SK-N-SH treated with all-trans-retinoic acid at 6 μM for 48 hours (cell line): ENCODE measurements at regions not wholly inside any gene's neighbourhood (a gene's known extent, or its start where the extent isn't known, plus 50 kb on each side); places are given as distances from the start of the nearest gene placed in this dataset.

ENCODE experiments used
- ATAC-seq: fragments of 200-7000 bp; cut with Tn5 transposase; 3 replicates; pipeline ENCODE4 v1.9.1; 2020; ENCODE audit warnings: mild to moderate bottlenecking, moderate library complexity
- ARNTL ChIP-seq: fragments of 450-650 bp; formaldehyde crosslinking; IDR thresholded peaks from 2 replicates; pipeline ENCODE4 v1.5.0; 2020; ENCODE audit warnings: low read depth, mild to moderate bottlenecking, moderate library complexity, borderline replicate concordance
- BACH2 ChIP-seq: fragments of 250-450 bp; sonication (Bioruptor Pico); IDR thresholded peaks from 2 replicates; pipeline ENCODE4 v1.9.0; 2021; ENCODE audit warnings: mild to moderate bottlenecking, borderline replicate concordance
- CSDC2 ChIP-seq: fragments of 250-450 bp; sonication (Bioruptor Pico); IDR thresholded peaks from 2 replicates; pipeline ENCODE4 v1.5.0; 2020; ENCODE audit warnings: mild to moderate bottlenecking, moderate library complexity
- ESRRG ChIP-seq: fragments of 250-450 bp; sonication (Bioruptor Pico); IDR thresholded peaks from 2 replicates; pipeline ENCODE4 v1.6.1; 2021; ENCODE audit warnings: mild to moderate bottlenecking
- GLIS3 ChIP-seq: fragments of 250-450 bp; sonication (Bioruptor Pico); IDR thresholded peaks from 2 replicates; pipeline ENCODE4 v1.5.0; 2020; ENCODE audit warnings: mild to moderate bottlenecking, moderate library complexity
- ISL1 ChIP-seq: fragments of 250-450 bp; sonication (Bioruptor Pico); IDR thresholded peaks from 2 replicates; pipeline ENCODE4 v2.1.2; 2022; ENCODE audit warnings: mild to moderate bottlenecking, moderate library complexity
- OSR1 ChIP-seq: fragments of 250-450 bp; sonication (Bioruptor Pico); IDR thresholded peaks from 2 replicates; pipeline ENCODE4 v1.8.0; 2022; ENCODE audit warnings: moderate library complexity, mild to moderate bottlenecking, inconsistent platforms
- PPARA ChIP-seq: fragments of 250-450 bp; sonication (Bioruptor Pico); IDR thresholded peaks from 2 replicates; pipeline ENCODE4 v1.5.0; 2020; ENCODE audit warnings: mild to moderate bottlenecking, borderline replicate concordance
- RARB ChIP-seq: fragments of 250-450 bp; sonication (Bioruptor Pico); IDR thresholded peaks from 2 replicates; pipeline ENCODE4 v1.8.0; 2021; ENCODE audit warnings: mild to moderate bottlenecking, moderate library complexity
- SNAI2 ChIP-seq: fragments of 250-450 bp; sonication (Bioruptor Pico); IDR thresholded peaks from 2 replicates; pipeline ENCODE4 v1.5.0; 2020; ENCODE audit warnings: mild to moderate bottlenecking, moderate library complexity
- TCF4 ChIP-seq: fragments of 250-450 bp; sonication (Bioruptor Pico); IDR thresholded peaks from 2 replicates; pipeline ENCODE4 v1.8.0; 2021; ENCODE audit warnings: mild to moderate bottlenecking, moderate library complexity, borderline replicate concordance
- TOX ChIP-seq: fragments of 250-450 bp; sonication (Bioruptor Pico); IDR thresholded peaks from 2 replicates; pipeline ENCODE4 v1.8.0; 2021; ENCODE audit warnings: mild to moderate bottlenecking, moderate library complexity, borderline replicate concordance
- ZC3H10 ChIP-seq: fragments of 250-450 bp; sonication (Bioruptor Pico); IDR thresholded peaks from 2 replicates; pipeline ENCODE4 v1.5.1; 2021; ENCODE audit warnings: mild to moderate bottlenecking, moderate library complexity
- ZFP3 ChIP-seq: fragments of 250-450 bp; sonication (Bioruptor Pico); IDR thresholded peaks from 2 replicates; pipeline ENCODE4 v1.5.0; 2020; ENCODE audit warnings: mild to moderate bottlenecking, moderate library complexity
- ZFP30 ChIP-seq: fragments of 450-650 bp; formaldehyde crosslinking; IDR thresholded peaks from 2 replicates; pipeline ENCODE4 v1.5.0; 2022; ENCODE audit warnings: mild to moderate bottlenecking, moderate library complexity
- ZNF565 ChIP-seq: fragments of 450-650 bp; formaldehyde crosslinking; conservative IDR thresholded peaks from 2 replicates; pipeline ENCODE4 v1.5.0; 2020; ENCODE audit warnings: low read depth, mild to moderate bottlenecking, moderate library complexity
- ZNF70 ChIP-seq: fragments of 450-650 bp; formaldehyde crosslinking; IDR thresholded peaks from 2 replicates; pipeline ENCODE4 v1.5.0; 2020; ENCODE audit warnings: mild to moderate bottlenecking, moderate library complexity
- ZNF8 ChIP-seq: fragments of 450-650 bp; formaldehyde crosslinking; IDR thresholded peaks from 2 replicates; pipeline ENCODE4 v1.5.0; 2020; ENCODE audit warnings: mild to moderate bottlenecking, moderate library complexity
- TF ChIP-seq, protein P1 (sequence below): fragments of 250-450 bp; sonication (Bioruptor Pico); IDR thresholded peaks from 2 replicates; pipeline ENCODE4 v1.5.1; 2021; ENCODE audit warnings: mild to moderate bottlenecking, moderate library complexity
- TF ChIP-seq, protein P2 (sequence below): fragments of 250-450 bp; sonication (Bioruptor Pico); IDR thresholded peaks from 2 replicates; pipeline ENCODE4 v1.8.0; 2020; ENCODE audit warnings: mild to moderate bottlenecking, moderate library complexity, borderline replicate concordance
- TF ChIP-seq, protein P3 (sequence below): fragments of 250-450 bp; sonication (Bioruptor Pico); IDR thresholded peaks from 2 replicates; pipeline ENCODE4 v1.5.0; 2020; ENCODE audit warnings: mild to moderate bottlenecking, moderate library complexity
- TF ChIP-seq, protein P4 (sequence below): fragments of 250-450 bp; sonication (Bioruptor Pico); IDR thresholded peaks from 2 replicates; pipeline ENCODE4 v1.8.0; 2021; ENCODE audit warnings: low read depth, mild to moderate bottlenecking, moderate library complexity, borderline replicate concordance
- TF ChIP-seq, protein P5 (sequence below): fragments of 250-450 bp; sonication (Bioruptor Pico); IDR thresholded peaks from 2 replicates; pipeline ENCODE4 v1.5.1; 2020; ENCODE audit warnings: low read depth, mild to moderate bottlenecking, moderate library complexity

DNA sequence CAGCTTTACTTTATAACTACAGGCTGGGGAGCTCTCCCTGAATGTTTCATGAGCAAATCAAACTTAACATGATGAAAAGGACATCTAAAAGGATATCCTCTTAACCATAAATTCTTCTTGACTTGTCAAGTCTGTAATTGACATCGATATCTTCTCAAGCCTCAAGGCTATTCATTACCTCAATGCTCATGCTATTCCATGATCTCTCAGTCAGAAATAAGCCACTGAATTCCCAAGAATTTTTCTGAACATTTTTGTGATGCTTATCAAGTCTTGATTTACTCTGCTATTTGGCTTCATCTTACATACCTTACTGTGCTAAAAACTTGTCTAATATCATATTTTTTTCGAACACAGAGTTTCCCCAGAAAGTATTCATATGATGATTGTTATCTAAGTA is 433.4 kb downstream of the PDGFC start (continued):
- TF ChIP-seq, protein P1, sequence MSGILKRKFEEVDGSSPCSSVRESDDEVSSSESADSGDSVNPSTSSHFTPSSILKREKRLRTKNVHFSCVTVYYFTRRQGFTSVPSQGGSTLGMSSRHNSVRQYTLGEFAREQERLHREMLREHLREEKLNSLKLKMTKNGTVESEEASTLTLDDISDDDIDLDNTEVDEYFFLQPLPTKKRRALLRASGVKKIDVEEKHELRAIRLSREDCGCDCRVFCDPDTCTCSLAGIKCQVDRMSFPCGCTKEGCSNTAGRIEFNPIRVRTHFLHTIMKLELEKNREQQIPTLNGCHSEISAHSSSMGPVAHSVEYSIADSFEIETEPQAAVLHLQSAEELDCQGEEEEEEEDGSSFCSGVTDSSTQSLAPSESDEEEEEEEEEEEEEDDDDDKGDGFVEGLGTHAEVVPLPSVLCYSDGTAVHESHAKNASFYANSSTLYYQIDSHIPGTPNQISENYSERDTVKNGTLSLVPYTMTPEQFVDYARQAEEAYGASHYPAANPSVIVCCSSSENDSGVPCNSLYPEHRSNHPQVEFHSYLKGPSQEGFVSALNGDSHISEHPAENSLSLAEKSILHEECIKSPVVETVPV (CRISPR knock-in tag): no peak
- no peak for TF ChIP-seq GLIS3 (CRISPR knock-in tag)
- TF ChIP-seq ZFP30 (CRISPR knock-in tag): no peak
- TF ChIP-seq ARNTL: no peak
- no peak for TF ChIP-seq PPARA (CRISPR knock-in tag)

DNA sequence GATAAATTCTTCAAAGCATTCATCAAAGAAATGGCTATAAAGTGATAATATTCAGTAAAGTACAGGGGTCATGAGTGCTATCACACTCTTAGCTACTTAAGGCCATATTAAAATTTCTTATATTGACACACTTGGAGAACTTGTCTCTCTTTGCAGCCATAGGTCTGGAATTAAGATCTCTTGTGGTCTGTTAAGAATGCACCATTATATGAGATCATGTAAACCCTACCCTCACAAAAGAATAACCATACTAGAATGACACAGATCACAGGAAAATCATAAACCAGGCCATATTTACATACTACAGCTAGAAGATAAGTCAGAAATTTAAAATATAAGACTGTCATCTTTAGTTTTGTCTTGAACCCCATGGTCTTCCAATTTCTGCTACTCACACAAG is 434.3 kb downstream of the PDGFC start:
- 0 out of 3 replicates have a peak, but pooled peaks have one; percentile 31 for ATAC-seq
- TF ChIP-seq, protein P2, sequence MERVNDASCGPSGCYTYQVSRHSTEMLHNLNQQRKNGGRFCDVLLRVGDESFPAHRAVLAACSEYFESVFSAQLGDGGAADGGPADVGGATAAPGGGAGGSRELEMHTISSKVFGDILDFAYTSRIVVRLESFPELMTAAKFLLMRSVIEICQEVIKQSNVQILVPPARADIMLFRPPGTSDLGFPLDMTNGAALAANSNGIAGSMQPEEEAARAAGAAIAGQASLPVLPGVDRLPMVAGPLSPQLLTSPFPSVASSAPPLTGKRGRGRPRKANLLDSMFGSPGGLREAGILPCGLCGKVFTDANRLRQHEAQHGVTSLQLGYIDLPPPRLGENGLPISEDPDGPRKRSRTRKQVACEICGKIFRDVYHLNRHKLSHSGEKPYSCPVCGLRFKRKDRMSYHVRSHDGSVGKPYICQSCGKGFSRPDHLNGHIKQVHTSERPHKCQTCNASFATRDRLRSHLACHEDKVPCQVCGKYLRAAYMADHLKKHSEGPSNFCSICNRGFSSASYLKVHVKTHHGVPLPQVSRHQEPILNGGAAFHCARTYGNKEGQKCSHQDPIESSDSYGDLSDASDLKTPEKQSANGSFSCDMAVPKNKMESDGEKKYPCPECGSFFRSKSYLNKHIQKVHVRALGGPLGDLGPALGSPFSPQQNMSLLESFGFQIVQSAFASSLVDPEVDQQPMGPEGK: no peak
- no peak for TF ChIP-seq OSR1 (CRISPR knock-in tag)
- TF ChIP-seq ZNF70 (CRISPR knock-in tag): no peak
- TF ChIP-seq ARNTL: no peak
- TF ChIP-seq RARB: no peak
- no peak for TF ChIP-seq ZFP30 (CRISPR knock-in tag)
- TF ChIP-seq BACH2 (CRISPR knock-in tag): no peak
- TF ChIP-seq TCF4: no peak
- TF ChIP-seq ZNF565 (CRISPR knock-in tag): no peak
- no peak for TF ChIP-seq PPARA (CRISPR knock-in tag)
- no peak for TF ChIP-seq ZNF8
- TF ChIP-seq GLIS3 (CRISPR knock-in tag): no peak
- no peak for TF ChIP-seq CSDC2 (CRISPR knock-in tag)
- TF ChIP-seq, protein P3, sequence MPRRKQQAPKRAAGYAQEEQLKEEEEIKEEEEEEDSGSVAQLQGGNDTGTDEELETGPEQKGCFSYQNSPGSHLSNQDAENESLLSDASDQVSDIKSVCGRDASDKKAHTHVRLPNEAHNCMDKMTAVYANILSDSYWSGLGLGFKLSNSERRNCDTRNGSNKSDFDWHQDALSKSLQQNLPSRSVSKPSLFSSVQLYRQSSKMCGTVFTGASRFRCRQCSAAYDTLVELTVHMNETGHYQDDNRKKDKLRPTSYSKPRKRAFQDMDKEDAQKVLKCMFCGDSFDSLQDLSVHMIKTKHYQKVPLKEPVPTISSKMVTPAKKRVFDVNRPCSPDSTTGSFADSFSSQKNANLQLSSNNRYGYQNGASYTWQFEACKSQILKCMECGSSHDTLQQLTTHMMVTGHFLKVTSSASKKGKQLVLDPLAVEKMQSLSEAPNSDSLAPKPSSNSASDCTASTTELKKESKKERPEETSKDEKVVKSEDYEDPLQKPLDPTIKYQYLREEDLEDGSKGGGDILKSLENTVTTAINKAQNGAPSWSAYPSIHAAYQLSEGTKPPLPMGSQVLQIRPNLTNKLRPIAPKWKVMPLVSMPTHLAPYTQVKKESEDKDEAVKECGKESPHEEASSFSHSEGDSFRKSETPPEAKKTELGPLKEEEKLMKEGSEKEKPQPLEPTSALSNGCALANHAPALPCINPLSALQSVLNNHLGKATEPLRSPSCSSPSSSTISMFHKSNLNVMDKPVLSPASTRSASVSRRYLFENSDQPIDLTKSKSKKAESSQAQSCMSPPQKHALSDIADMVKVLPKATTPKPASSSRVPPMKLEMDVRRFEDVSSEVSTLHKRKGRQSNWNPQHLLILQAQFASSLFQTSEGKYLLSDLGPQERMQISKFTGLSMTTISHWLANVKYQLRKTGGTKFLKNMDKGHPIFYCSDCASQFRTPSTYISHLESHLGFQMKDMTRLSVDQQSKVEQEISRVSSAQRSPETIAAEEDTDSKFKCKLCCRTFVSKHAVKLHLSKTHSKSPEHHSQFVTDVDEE (CRISPR knock-in tag): no peak
- TF ChIP-seq, protein P4, sequence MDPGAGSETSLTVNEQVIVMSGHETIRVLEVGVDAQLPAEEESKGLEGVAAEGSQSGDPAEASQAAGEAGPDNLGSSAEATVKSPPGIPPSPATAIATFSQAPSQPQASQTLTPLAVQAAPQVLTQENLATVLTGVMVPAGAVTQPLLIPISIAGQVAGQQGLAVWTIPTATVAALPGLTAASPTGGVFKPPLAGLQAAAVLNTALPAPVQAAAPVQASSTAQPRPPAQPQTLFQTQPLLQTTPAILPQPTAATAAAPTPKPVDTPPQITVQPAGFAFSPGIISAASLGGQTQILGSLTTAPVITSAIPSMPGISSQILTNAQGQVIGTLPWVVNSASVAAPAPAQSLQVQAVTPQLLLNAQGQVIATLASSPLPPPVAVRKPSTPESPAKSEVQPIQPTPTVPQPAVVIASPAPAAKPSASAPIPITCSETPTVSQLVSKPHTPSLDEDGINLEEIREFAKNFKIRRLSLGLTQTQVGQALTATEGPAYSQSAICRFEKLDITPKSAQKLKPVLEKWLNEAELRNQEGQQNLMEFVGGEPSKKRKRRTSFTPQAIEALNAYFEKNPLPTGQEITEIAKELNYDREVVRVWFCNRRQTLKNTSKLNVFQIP (CRISPR knock-in tag): no peak
- no peak for TF ChIP-seq ISL1 (CRISPR knock-in tag)
- TF ChIP-seq, protein P1 (CRISPR knock-in tag): no peak
- no peak for TF ChIP-seq ZC3H10 (CRISPR knock-in tag)
- TF ChIP-seq SNAI2: no peak
- TF ChIP-seq, protein P5, sequence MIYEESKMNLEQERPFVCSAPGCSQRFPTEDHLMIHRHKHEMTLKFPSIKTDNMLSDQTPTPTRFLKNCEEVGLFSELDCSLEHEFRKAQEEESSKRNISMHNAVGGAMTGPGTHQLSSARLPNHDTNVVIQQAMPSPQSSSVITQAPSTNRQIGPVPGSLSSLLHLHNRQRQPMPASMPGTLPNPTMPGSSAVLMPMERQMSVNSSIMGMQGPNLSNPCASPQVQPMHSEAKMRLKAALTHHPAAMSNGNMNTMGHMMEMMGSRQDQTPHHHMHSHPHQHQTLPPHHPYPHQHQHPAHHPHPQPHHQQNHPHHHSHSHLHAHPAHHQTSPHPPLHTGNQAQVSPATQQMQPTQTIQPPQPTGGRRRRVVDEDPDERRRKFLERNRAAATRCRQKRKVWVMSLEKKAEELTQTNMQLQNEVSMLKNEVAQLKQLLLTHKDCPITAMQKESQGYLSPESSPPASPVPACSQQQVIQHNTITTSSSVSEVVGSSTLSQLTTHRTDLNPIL (CRISPR knock-in tag): no peak

DNA sequence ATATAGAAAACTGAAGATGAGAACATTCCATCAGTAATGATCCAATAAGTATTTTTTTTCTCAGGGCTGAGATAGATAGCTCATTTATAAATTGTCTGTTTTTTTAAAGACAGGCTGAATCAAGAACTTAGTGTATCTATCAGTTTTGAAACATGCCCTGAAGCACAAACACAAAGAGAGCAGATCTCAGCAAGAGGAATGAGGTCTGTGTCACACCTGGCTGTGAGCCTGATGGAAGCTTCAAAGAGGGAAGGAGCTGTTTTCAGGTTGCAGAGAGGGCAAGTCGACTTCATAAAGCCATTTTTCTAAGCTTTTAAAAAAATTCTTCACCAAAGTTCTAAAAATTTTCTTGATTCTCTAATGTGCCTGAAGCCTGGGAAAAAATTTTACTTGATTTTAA is 434.9 kb downstream of the PDGFC start:
- ATAC-seq: peak; percentile 68
- TF ChIP-seq ZNF70 (CRISPR knock-in tag) (no peak), TOX (CRISPR knock-in tag) (no peak), GLIS3 (CRISPR knock-in tag) (no peak), TCF4 (no peak), ZNF8 (no peak), CSDC2 (CRISPR knock-in tag) (no peak), ESRRG (CRISPR knock-in tag) (no peak), RARB (no peak), ARNTL (no peak), ZFP30 (CRISPR knock-in tag) (no peak), ZFP3 (CRISPR knock-in tag) (no peak), ZNF565 (CRISPR knock-in tag) (no peak), BACH2 (CRISPR knock-in tag) (no peak), ZC3H10 (CRISPR knock-in tag) (no peak), PPARA (CRISPR knock-in tag) (no peak)
- TF ChIP-seq, protein P4 (CRISPR knock-in tag): no peak
- TF ChIP-seq, protein P2: no peak
